ENCODE measurements at regions not wholly inside any gene's neighbourhood (a gene's known extent, or its start where the extent isn't known, plus 50 kb on each side); places are given as distances from the start of the nearest gene placed in this dataset.
A peak's percentile ranks its signal among the peaks of the same experiment; 100 is the strongest.

DNA sequence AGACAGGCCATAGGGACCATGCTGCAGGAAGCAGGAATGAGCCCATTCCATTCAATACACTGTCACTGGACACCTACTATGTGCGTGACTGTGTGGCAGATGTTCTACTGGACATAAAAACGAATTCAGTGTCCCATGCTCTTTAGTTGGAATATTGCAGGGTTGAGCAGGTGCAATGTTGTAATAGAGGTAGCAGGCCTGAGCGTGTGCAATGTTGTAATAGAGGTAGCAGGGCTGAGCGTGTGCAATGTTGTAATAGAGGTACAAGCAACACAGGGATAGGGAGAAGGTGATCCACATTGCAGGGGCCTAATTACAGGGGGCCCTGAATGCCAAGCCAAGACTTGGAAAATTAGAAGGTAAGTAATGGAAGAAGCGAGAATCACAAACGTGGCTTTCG, 261.4 kb upstream of the HES1 start:
- H3K9me3 ChIP-seq (ENCODE audit: control insufficient read depth, insufficient read depth, low read depth, low read length): no peaks in the 10 kb centered on the region
- no peaks in the 10 kb centered on the region for H3K36me3 ChIP-seq (ENCODE audit: control insufficient read depth in 2 of 2, insufficient read depth in 1 of 2, low read length in 2 of 2)
- no peak overlapping the region for H3K4me3 ChIP-seq (ENCODE audit: low read depth, low read length)
- TF ChIP-seq ZNF529 (tag by site-specific recombination; IDR thresholded peaks at IDR 0.05; ENCODE audit: insufficient replicate concordance) (no peak), GLI4 (tag by site-specific recombination; IDR thresholded peaks at IDR 0.05) (peak; percentile 82; the same call in 1 of the 2 replicates)
- CTCF ChIA-PET: no interaction called here
- H3K27ac ChIP-seq (ENCODE audit: extremely low read depth, low read depth, low read length): no peak overlapping the region
- no peaks in the 10 kb centered on the region for H3K4me1 ChIP-seq (ENCODE audit: control insufficient read depth, insufficient read depth, low read length)
- POLR2A ChIA-PET: no interaction called here

DNA sequence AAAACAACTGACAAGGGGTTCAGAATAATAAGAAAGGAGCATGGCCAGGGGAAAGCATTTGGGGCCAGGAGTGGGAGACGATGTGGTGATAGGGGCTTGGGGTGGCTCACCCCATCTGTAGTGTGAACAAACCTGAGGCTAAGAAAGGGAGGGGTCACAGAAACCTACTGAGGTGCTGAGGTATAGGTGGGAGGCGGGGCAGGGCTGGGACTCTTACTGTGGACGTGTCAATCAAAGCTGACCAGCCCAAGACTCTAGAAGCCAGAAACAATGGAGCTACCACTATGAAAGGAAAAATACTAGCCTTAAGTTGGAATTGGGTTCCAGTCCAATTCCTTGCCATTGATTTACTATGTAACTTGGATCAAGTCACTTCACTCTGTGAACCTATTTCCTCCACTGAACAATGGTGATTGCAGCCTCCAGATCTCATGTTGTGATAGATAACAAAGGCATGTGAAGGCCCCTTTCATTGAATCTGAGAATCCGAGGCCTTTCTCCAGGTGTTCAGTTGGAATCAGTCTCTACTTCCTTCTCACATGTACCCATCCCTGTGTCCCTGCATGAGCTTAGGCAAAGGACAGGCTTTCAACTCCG, 260.9 kb upstream of the HES1 start:
- Histone ChIP-seq H3K4me1 (ENCODE audit: control insufficient read depth, insufficient read depth, low read length) (no peaks in the 10 kb centered on the region), H3K36me3 (ENCODE audit: control insufficient read depth in 2 of 2, insufficient read depth in 1 of 2, low read length in 2 of 2) (no peaks in the 10 kb centered on the region), H3K9me3 (ENCODE audit: control insufficient read depth, insufficient read depth, low read depth, low read length) (no peaks in the 10 kb centered on the region), H3K4me3 (ENCODE audit: low read depth, low read length) (no peak overlapping the region), H3K27ac (ENCODE audit: extremely low read depth, low read depth, low read length) (no peak overlapping the region)
- ChIA-PET CTCF (no interaction called here), POLR2A (no interaction called here)
- TF ChIP-seq ZNF76 (tag by site-specific recombination; IDR thresholded peaks at IDR 0.05; ENCODE audit: borderline replicate concordance, low read depth) (no peak), ZFP41 (tag by site-specific recombination; IDR thresholded peaks at IDR 0.05; ENCODE audit: borderline replicate concordance) (no peak), ZNF521 (tag by site-specific recombination; IDR thresholded peaks at IDR 0.05) (no peak), ZNF677 (tag by site-specific recombination; IDR thresholded peaks at IDR 0.05) (no peak), ZNF558 (tag by site-specific recombination; IDR thresholded peaks at IDR 0.05) (no peak), ZNF626 (tag by site-specific recombination; IDR thresholded peaks at IDR 0.05) (no peak), FEZF1 (tag by site-specific recombination; IDR thresholded peaks at IDR 0.05) (no peak), SALL2 (tag by site-specific recombination; IDR thresholded peaks at IDR 0.05; ENCODE audit: borderline replicate concordance) (no peak), ZNF549 (tag by site-specific recombination; IDR thresholded peaks at IDR 0.05) (no peak), TCF7L2 (IDR thresholded peaks at IDR 0.05; ENCODE audit: borderline replicate concordance, low read depth, low read length) (no peak), ZNF561 (tag by site-specific recombination; IDR thresholded peaks at IDR 0.05; ENCODE audit: borderline replicate concordance) (no peak)
- TF ChIP-seq, protein P1, sequence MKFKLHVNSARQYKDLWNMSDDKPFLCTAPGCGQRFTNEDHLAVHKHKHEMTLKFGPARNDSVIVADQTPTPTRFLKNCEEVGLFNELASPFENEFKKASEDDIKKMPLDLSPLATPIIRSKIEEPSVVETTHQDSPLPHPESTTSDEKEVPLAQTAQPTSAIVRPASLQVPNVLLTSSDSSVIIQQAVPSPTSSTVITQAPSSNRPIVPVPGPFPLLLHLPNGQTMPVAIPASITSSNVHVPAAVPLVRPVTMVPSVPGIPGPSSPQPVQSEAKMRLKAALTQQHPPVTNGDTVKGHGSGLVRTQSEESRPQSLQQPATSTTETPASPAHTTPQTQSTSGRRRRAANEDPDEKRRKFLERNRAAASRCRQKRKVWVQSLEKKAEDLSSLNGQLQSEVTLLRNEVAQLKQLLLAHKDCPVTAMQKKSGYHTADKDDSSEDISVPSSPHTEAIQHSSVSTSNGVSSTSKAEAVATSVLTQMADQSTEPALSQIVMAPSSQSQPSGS (tag by site-specific recombination; IDR thresholded peaks at IDR 0.05; ENCODE audit: low read depth): no peak
- TF ChIP-seq, protein P2, sequence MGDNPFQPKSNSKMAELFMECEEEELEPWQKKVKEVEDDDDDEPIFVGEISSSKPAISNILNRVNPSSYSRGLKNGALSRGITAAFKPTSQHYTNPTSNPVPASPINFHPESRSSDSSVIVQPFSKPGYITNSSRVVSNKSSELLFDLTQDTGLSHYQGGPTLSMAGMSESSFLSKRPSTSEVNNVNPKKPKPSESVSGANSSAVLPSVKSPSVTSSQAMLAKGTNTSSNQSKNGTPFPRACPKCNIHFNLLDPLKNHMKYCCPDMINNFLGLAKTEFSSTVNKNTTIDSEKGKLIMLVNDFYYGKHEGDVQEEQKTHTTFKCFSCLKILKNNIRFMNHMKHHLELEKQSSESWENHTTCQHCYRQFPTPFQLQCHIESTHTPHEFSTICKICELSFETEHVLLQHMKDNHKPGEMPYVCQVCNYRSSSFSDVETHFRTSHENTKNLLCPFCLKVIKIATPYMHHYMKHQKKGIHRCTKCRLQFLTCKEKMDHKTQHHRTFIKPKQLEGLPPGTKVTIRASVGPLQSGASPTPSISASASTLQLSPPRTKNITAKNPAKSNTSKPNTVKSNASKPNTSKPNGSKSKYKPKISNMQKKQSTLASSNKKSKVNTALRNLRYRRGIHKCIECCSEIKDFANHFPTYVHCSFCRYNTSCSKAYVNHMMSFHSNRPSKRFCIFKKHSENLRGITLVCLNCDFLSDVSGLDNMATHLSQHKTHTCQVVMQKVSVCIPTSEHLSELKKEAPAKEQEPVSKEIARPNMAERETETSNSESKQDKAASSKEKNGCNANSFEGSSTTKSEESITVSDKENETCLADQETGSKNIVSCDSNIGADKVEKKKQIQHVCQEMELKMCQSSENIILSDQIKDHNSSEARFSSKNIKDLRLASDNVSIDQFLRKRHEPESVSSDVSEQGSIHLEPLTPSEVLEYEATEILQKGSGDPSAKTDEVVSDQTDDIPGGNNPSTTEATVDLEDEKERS (tag by site-specific recombination; IDR thresholded peaks at IDR 0.05): no peak

DNA sequence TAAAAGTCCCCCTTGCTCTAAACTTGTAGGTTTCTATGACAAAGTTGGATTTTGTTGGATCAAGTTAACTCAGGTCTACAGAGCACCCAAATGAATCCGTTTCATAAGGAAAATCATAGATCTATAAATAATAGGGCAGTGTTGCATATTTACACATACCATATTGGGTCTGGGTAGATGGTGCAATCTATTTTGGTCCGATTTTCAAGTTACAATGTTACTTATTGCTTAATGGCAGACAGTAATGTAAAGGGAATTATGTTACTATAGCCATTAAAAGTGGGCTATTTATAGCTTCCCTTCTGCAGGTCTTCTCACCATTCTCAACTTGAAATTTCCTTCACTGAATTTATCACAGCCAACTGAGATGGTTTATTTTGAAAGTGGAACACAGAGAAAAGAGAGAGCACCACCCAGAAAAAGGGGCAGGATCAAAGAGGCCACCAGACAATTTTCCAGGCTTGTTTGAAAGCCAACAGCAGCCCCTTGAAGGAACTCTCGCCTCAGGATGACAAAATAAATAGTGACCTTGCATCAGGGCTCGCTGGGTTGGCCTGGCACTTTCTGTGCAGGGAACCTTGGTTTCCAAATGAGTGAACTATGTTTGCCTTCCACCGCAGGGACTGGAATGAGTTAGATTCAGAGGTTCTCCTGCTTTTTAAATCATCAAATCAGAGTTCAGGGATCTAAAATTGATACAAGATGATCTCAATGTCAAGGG, 260.2 kb upstream of the HES1 start:
- Histone ChIP-seq H3K4me3 (ENCODE audit: low read depth, low read length) (no peak overlapping the region), H3K36me3 (ENCODE audit: control insufficient read depth in 2 of 2, insufficient read depth in 1 of 2, low read length in 2 of 2) (no peaks in the 10 kb centered on the region), H3K9me3 (ENCODE audit: control insufficient read depth, insufficient read depth, low read depth, low read length) (no peaks in the 10 kb centered on the region), H3K27ac (ENCODE audit: extremely low read depth, low read depth, low read length) (no peak overlapping the region), H3K4me1 (ENCODE audit: control insufficient read depth, insufficient read depth, low read length) (no peaks in the 10 kb centered on the region)
- ChIA-PET CTCF (no interaction called here), POLR2A (no interaction called here)
- TF ChIP-seq REPIN1 (tag by site-specific recombination; IDR thresholded peaks at IDR 0.05; ENCODE audit: low read depth) (no peak), ZNF223 (tag by site-specific recombination; IDR thresholded peaks at IDR 0.05) (no peak), ZBTB17 (tag by site-specific recombination; IDR thresholded peaks at IDR 0.05) (peak; percentile 42; the same call in 1 of the 2 replicates), ZNF112 (tag by site-specific recombination; IDR thresholded peaks at IDR 0.05) (no peak)
- TF ChIP-seq, protein P3, sequence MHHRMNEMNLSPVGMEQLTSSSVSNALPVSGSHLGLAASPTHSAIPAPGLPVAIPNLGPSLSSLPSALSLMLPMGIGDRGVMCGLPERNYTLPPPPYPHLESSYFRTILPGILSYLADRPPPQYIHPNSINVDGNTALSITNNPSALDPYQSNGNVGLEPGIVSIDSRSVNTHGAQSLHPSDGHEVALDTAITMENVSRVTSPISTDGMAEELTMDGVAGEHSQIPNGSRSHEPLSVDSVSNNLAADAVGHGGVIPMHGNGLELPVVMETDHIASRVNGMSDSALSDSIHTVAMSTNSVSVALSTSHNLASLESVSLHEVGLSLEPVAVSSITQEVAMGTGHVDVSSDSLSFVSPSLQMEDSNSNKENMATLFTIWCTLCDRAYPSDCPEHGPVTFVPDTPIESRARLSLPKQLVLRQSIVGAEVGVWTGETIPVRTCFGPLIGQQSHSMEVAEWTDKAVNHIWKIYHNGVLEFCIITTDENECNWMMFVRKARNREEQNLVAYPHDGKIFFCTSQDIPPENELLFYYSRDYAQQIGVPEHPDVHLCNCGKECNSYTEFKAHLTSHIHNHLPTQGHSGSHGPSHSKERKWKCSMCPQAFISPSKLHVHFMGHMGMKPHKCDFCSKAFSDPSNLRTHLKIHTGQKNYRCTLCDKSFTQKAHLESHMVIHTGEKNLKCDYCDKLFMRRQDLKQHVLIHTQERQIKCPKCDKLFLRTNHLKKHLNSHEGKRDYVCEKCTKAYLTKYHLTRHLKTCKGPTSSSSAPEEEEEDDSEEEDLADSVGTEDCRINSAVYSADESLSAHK (tag by site-specific recombination; IDR thresholded peaks at IDR 0.05): no peak
- TF ChIP-seq, protein P4, sequence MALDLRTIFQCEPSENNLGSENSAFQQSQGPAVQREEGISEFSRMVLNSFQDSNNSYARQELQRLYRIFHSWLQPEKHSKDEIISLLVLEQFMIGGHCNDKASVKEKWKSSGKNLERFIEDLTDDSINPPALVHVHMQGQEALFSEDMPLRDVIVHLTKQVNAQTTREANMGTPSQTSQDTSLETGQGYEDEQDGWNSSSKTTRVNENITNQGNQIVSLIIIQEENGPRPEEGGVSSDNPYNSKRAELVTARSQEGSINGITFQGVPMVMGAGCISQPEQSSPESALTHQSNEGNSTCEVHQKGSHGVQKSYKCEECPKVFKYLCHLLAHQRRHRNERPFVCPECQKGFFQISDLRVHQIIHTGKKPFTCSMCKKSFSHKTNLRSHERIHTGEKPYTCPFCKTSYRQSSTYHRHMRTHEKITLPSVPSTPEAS (tag by site-specific recombination; IDR thresholded peaks at IDR 0.05): no peak

All from HEK293 (cell line).